Muscle layer of duodenum (tissue), 2 donors: ENCODE measurements at regions not wholly inside any gene's neighbourhood (a gene's known extent, or its start where the extent isn't known, plus 50 kb on each side); places are given as distances from the start of the nearest gene placed in this dataset.
"Not testable (repeated sequence)": the region's sequence is repeated elsewhere in the genome, so short reads cannot be mapped to it uniquely, and the experiment has no call there.

Source experiments
- H3K27ac ChIP-seq: one replicate; pipeline ENCODE4 v1.7.0; 2013; ENCODE audit warnings: mild to moderate bottlenecking, low read length
- H3K27me3 ChIP-seq: one replicate; pipeline ENCODE4 v1.7.0; 2013; ENCODE audit warnings: low read depth, mild to moderate bottlenecking, control low read depth, low read length
- H3K36me3 ChIP-seq, 2 donors: one replicate each; pipeline ENCODE4 v1.7.0; 2013; ENCODE audit warnings: low read length in 2 of 2, control low read depth in 1 of 2, mild to moderate bottlenecking in 1 of 2; ENCODE audit not compliant: insufficient read depth in 2 of 2, control insufficient read depth in 1 of 2
- H3K4me1 ChIP-seq, 2 donors: one replicate each; pipeline ENCODE4 v1.7.0; 2013; ENCODE audit warnings: low read length in 2 of 2, mild to moderate bottlenecking in 2 of 2, control low read depth in 1 of 2, moderate library complexity in 1 of 2; ENCODE audit not compliant: insufficient read depth in 2 of 2, control insufficient read depth in 1 of 2
- H3K4me3 ChIP-seq, 2 donors: one replicate each; pipeline ENCODE4 v1.7.0; 2013; ENCODE audit warnings: low read length in 2 of 2, low read depth in 1 of 2, mild to moderate bottlenecking in 1 of 2
- H3K9me3 ChIP-seq, 2 donors: one replicate each; pipeline ENCODE4 v1.7.0; 2013; ENCODE audit warnings: low read length in 2 of 2, control low read depth in 1 of 2, mild to moderate bottlenecking in 1 of 2; ENCODE audit not compliant: control insufficient read depth in 1 of 2
- donor health status: healthy.

- Histone ChIP-seq H3K9me3 (no peaks in the 10 kb centered on the region), H3K36me3 (no peaks in the 10 kb centered on the region), H3K27ac (no peak overlapping the region), H3K4me1 (peaks cover 0 to 9% of the 10 kb centered on the region in 2 donors), H3K4me3 (no peak overlapping the region), H3K27me3 (peaks cover 15% of the 10 kb centered on the region)
These were observed 123.8 kb upstream of the LPCAT1 start for GRCh38 chr5:1647580-1647979.

GRCh38 chr5:1644810-1645571 is 121.2 kb upstream of the LPCAT1 start:
- Histone ChIP-seq H3K36me3 (no peaks in the 10 kb centered on the region), H3K27ac (no peak overlapping the region), H3K27me3 (peaks cover 13% of the 10 kb centered on the region), H3K4me3 (peak overlapping the region in 1 of 2 donors; percentile 37), H3K4me1 (peaks cover 0 to 18% of the 10 kb centered on the region in 2 donors), H3K9me3 (no peaks in the 10 kb centered on the region)

- not testable (repeated sequence) for H3K36me3 ChIP-seq, H3K27ac ChIP-seq, H3K9me3 ChIP-seq, H3K4me3 ChIP-seq
- Histone ChIP-seq H3K27me3 (peaks cover 13% of the 10 kb centered on the region), H3K4me1 (peaks cover 0 to 18% of the 10 kb centered on the region in 2 donors)
These were observed 120.6 kb upstream of the LPCAT1 start for GRCh38 chr5:1644393-1644809.

- H3K9me3 ChIP-seq = no peaks in the 10 kb centered on the region
- H3K27ac ChIP-seq = no peak overlapping the region
- H3K27me3 ChIP-seq = peaks cover 13% of the 10 kb centered on the region
- peaks cover 0 to 18% of the 10 kb centered on the region in 2 donors for H3K4me1 ChIP-seq
- no peak overlapping the region for H3K4me3 ChIP-seq
- H3K36me3 ChIP-seq = no peaks in the 10 kb centered on the region
These were observed 120.1 kb upstream of the LPCAT1 start for GRCh38 chr5:1643651-1644392.

- Histone ChIP-seq H3K27me3 (peaks cover 13% of the 10 kb centered on the region), H3K36me3 (no peaks in the 10 kb centered on the region), H3K4me3 (no peak overlapping the region), H3K4me1 (peaks cover 0 to 18% of the 10 kb centered on the region in 2 donors), H3K27ac (no peak overlapping the region), H3K9me3 (no peaks in the 10 kb centered on the region)
These were observed 118.9 kb upstream of the LPCAT1 start for GRCh38 chr5:1642621-1643061.

GRCh38 chr5:1642221-1642620 is 118.5 kb upstream of the LPCAT1 start:
- peaks cover 13% of the 10 kb centered on the region for H3K27me3 ChIP-seq
- H3K9me3 ChIP-seq = no peaks in the 10 kb centered on the region
- H3K27ac ChIP-seq = no peak overlapping the region
- H3K36me3 ChIP-seq = no peaks in the 10 kb centered on the region
- peaks cover 0 to 18% of the 10 kb centered on the region in 2 donors for H3K4me1 ChIP-seq
- H3K4me3 ChIP-seq = no peak overlapping the region

GRCh38 chr5:1641560-1642166 is 117.9 kb upstream of the LPCAT1 start:
- peaks cover 0 to 18% of the 10 kb centered on the region in 2 donors for H3K4me1 ChIP-seq
- H3K9me3 ChIP-seq = no peaks in the 10 kb centered on the region
- no peaks in the 10 kb centered on the region for H3K36me3 ChIP-seq
- H3K4me3 ChIP-seq = no peak overlapping the region
- H3K27me3 ChIP-seq = peaks cover 13% of the 10 kb centered on the region
- no peak overlapping the region for H3K27ac ChIP-seq

GRCh38 chr5:1641041-1641440 is 117.3 kb upstream of the LPCAT1 start:
- Histone ChIP-seq H3K27me3 (peaks cover 13% of the 10 kb centered on the region), H3K4me3 (no peak overlapping the region), H3K27ac (no peak overlapping the region), H3K36me3 (no peaks in the 10 kb centered on the region), H3K9me3 (no peaks in the 10 kb centered on the region), H3K4me1 (peaks cover 0 to 18% of the 10 kb centered on the region in 2 donors)

- Histone ChIP-seq H3K4me1 (peaks cover 0 to 17% of the 10 kb centered on the region in 2 donors), H3K4me3 (no peak overlapping the region)
These were observed 116.7 kb upstream of the LPCAT1 start for GRCh38 chr5:1640421-1640881.

GRCh38 chr5:1639757-1640156 is 116.0 kb upstream of the LPCAT1 start:
- no peak overlapping the region for H3K4me3 ChIP-seq
- peaks cover 0 to 12% of the 10 kb centered on the region in 2 donors for H3K4me1 ChIP-seq

More at GRCh38 chr5:1640421-1640881, 116.7 kb upstream of the LPCAT1 start:
- H3K36me3 ChIP-seq = no peaks in the 10 kb centered on the region
- no peaks in the 10 kb centered on the region for H3K9me3 ChIP-seq
- H3K27ac ChIP-seq = no peak overlapping the region
- H3K27me3 ChIP-seq = peaks cover 13% of the 10 kb centered on the region

More at GRCh38 chr5:1639757-1640156, 116.0 kb upstream of the LPCAT1 start:
- Histone ChIP-seq H3K9me3 (no peaks in the 10 kb centered on the region), H3K36me3 (no peaks in the 10 kb centered on the region), H3K27ac (no peak overlapping the region), H3K27me3 (peaks cover 8% of the 10 kb centered on the region)
